Neural progenitor cell (in vitro differentiated cells): ENCODE measurements at regions not wholly inside any gene's neighbourhood (a gene's known extent, or its start where the extent isn't known, plus 50 kb on each side); places are given as distances from the start of the nearest gene placed in this dataset.
"Not testable (repeated sequence)": the region's sequence is repeated elsewhere in the genome, so short reads cannot be mapped to it uniquely, and the experiment has no call there.

Experiments used
- EZH2phosphoT487 ChIP-seq: fragments of 200-600 bp; sonication (generic); IDR thresholded peaks from 2 replicates; pipeline ENCODE4 v1.6.1; 2017; ENCODE audit warnings: antibody characterized with exemption
- TF ChIP-seq, protein P1 (sequence below): fragments of 200-600 bp; sonication (generic); IDR thresholded peaks from 2 replicates; pipeline ENCODE4 v1.5.1; 2017; ENCODE audit warnings: antibody characterized with exemption, mild to moderate bottlenecking

DNA sequence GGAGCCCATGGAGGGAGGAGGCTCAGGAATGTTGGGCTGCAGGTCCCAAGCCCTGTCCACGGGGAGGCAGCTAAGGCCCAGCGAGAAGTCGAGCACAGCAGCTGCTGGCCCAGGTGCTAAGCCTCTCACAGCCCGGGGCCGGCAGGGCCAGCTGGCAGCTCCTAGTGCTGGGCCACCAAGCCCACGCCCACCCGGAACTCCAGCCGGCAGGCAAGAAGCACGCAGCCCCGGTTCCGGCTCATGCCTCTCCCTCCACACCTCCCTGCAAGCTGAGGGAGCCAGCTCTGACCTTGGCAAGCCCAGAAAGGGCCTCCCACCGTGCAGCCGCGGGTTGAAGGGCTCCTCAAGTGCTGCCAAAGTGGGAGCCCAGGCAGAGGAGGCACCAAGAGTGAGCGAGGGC is 121.3 kb upstream of the HMX1 start:
- TF ChIP-seq, protein P1, sequence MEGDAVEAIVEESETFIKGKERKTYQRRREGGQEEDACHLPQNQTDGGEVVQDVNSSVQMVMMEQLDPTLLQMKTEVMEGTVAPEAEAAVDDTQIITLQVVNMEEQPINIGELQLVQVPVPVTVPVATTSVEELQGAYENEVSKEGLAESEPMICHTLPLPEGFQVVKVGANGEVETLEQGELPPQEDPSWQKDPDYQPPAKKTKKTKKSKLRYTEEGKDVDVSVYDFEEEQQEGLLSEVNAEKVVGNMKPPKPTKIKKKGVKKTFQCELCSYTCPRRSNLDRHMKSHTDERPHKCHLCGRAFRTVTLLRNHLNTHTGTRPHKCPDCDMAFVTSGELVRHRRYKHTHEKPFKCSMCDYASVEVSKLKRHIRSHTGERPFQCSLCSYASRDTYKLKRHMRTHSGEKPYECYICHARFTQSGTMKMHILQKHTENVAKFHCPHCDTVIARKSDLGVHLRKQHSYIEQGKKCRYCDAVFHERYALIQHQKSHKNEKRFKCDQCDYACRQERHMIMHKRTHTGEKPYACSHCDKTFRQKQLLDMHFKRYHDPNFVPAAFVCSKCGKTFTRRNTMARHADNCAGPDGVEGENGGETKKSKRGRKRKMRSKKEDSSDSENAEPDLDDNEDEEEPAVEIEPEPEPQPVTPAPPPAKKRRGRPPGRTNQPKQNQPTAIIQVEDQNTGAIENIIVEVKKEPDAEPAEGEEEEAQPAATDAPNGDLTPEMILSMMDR, result not testable (repeated sequence)
- not testable (repeated sequence) for TF ChIP-seq EZH2phosphoT487
